Thyroid gland (tissue), 4 donors: ENCODE measurements at regions not wholly inside any gene's neighbourhood (a gene's known extent, or its start where the extent isn't known, plus 50 kb on each side); places are given as distances from the start of the nearest gene placed in this dataset.

ENCODE experiments used
- CTCF ChIP-seq, 6 experiments: fragments of 200-600 bp in 3 of 6; fragments of 450-650 bp in 3 of 6; sonication (generic) in 3 of 6; IDR thresholded peaks; one replicate each; pipeline ENCODE4 v1.5.1; 2016 to 2019; ENCODE audit warnings: antibody characterized with exemption in 6 of 6, mild to moderate bottlenecking in 2 of 6, inconsistent platforms in 1 of 6, moderate library complexity in 1 of 6
- POLR2A ChIP-seq, 2 donors: fragments of 450-650 bp; IDR thresholded peaks; one replicate each; pipeline ENCODE4 v1.6.1; 2017; ENCODE audit warnings: antibody characterized with exemption in 2 of 2, mild to moderate bottlenecking in 2 of 2, moderate library complexity in 1 of 2

GRCh38 chr1:69410457-69410850 is 157.3 kb upstream of the LRRC7 start:
- TF ChIP-seq CTCF (IDR thresholded peaks at IDR 0.05) (no peak), POLR2A (IDR thresholded peaks at IDR 0.05) (no peak)
